ENCODE measurements at regions not wholly inside any gene's neighbourhood (a gene's known extent, or its start where the extent isn't known, plus 50 kb on each side); places are given as distances from the start of the nearest gene placed in this dataset.
A peak's percentile ranks its signal among the peaks of the same experiment; 100 is the strongest.

- Histone ChIP-seq H3K4me1 (ENCODE audit: control insufficient read depth, insufficient read depth, low read length) (peaks cover 4% of the 10 kb centered on the region), H3K4me3 (ENCODE audit: low read length in 2 of 2) (no peak overlapping the region), H3K36me3 (ENCODE audit: control insufficient read depth in 2 of 2, insufficient read depth in 2 of 2, low read length in 2 of 2) (no peaks in the 10 kb centered on the region), H3K9me3 (ENCODE audit: control insufficient read depth in 2 of 2, low read length in 2 of 2) (no peaks in the 10 kb centered on the region), H3K9ac (ENCODE audit: low read length in 2 of 2) (no peak overlapping the region), H3K27ac (ENCODE audit: low read length) (no peak overlapping the region), H3K27me3 (ENCODE audit: control insufficient read depth in 1 of 2, insufficient read depth in 2 of 2, low read length in 2 of 2) (no peaks in the 10 kb centered on the region)
Observed at GRCh38 chr7:116433246-116433645, 66.3 kb upstream of the CAV2 start.

- H3K36me3 ChIP-seq (ENCODE audit: control insufficient read depth in 2 of 2, insufficient read depth in 2 of 2, low read length in 2 of 2): no peaks in the 10 kb centered on the region
- no peak overlapping the region for H3K4me3 ChIP-seq (ENCODE audit: low read length in 2 of 2)
- H3K27ac ChIP-seq (ENCODE audit: low read length): no peak overlapping the region
- H3K9me3 ChIP-seq (ENCODE audit: control insufficient read depth in 2 of 2, low read length in 2 of 2): no peaks in the 10 kb centered on the region
- H3K4me1 ChIP-seq (ENCODE audit: control insufficient read depth, insufficient read depth, low read length): peaks cover 4% of the 10 kb centered on the region
- no peak overlapping the region for H3K9ac ChIP-seq (ENCODE audit: low read length in 2 of 2)
- H3K27me3 ChIP-seq (ENCODE audit: control insufficient read depth in 1 of 2, insufficient read depth in 2 of 2, low read length in 2 of 2): no peaks in the 10 kb centered on the region
Observed at GRCh38 chr7:116434820-116435341, 64.7 kb upstream of the CAV2 start.

GRCh38 chr7:116436305-116436826 lies 63.2 kb upstream of the CAV2 start:
- Histone ChIP-seq H3K4me3 (ENCODE audit: low read length in 2 of 2) (no peak overlapping the region), H3K36me3 (ENCODE audit: control insufficient read depth in 2 of 2, insufficient read depth in 2 of 2, low read length in 2 of 2) (no peaks in the 10 kb centered on the region), H3K4me1 (ENCODE audit: control insufficient read depth, insufficient read depth, low read length) (peaks cover 4% of the 10 kb centered on the region), H3K9ac (ENCODE audit: low read length in 2 of 2) (no peak overlapping the region), H3K9me3 (ENCODE audit: control insufficient read depth in 2 of 2, low read length in 2 of 2) (no peaks in the 10 kb centered on the region), H3K27me3 (ENCODE audit: control insufficient read depth in 1 of 2, insufficient read depth in 2 of 2, low read length in 2 of 2) (no peaks in the 10 kb centered on the region), H3K27ac (ENCODE audit: low read length) (no peak overlapping the region)

- H3K4me1 ChIP-seq (ENCODE audit: control insufficient read depth, insufficient read depth, low read length): no peaks in the 10 kb centered on the region
- no peak overlapping the region for H3K4me3 ChIP-seq (ENCODE audit: low read length in 2 of 2)
- no peak overlapping the region for H3K27ac ChIP-seq (ENCODE audit: low read length)
Observed at GRCh38 chr7:116438267-116438666, 61.3 kb upstream of the CAV2 start.

GRCh38 chr7:116439005-116439404 lies 60.5 kb upstream of the CAV2 start:
- no peaks in the 10 kb centered on the region for H3K9me3 ChIP-seq (ENCODE audit: control insufficient read depth in 2 of 2, low read length in 2 of 2)
- no peaks in the 10 kb centered on the region for H3K36me3 ChIP-seq (ENCODE audit: control insufficient read depth in 2 of 2, insufficient read depth in 2 of 2, low read length in 2 of 2)
- H3K27me3 ChIP-seq (ENCODE audit: control insufficient read depth in 1 of 2, insufficient read depth in 2 of 2, low read length in 2 of 2): no peaks in the 10 kb centered on the region
- no peaks in the 10 kb centered on the region for H3K4me1 ChIP-seq (ENCODE audit: control insufficient read depth, insufficient read depth, low read length)
- no peak overlapping the region for H3K9ac ChIP-seq (ENCODE audit: low read length in 2 of 2)
- no peak overlapping the region for H3K27ac ChIP-seq (ENCODE audit: low read length)
- no peak overlapping the region for H3K4me3 ChIP-seq (ENCODE audit: low read length in 2 of 2)

More at GRCh38 chr7:116438267-116438666, 61.3 kb upstream of the CAV2 start:
- Histone ChIP-seq H3K36me3 (ENCODE audit: control insufficient read depth in 2 of 2, insufficient read depth in 2 of 2, low read length in 2 of 2) (no peaks in the 10 kb centered on the region), H3K9ac (ENCODE audit: low read length in 2 of 2) (no peak overlapping the region), H3K27me3 (ENCODE audit: control insufficient read depth in 1 of 2, insufficient read depth in 2 of 2, low read length in 2 of 2) (no peaks in the 10 kb centered on the region), H3K9me3 (ENCODE audit: control insufficient read depth in 2 of 2, low read length in 2 of 2) (no peaks in the 10 kb centered on the region)

GRCh38 chr7:116439841-116440549 lies 59.5 kb upstream of the CAV2 start:
- Histone ChIP-seq H3K36me3 (ENCODE audit: control insufficient read depth in 2 of 2, insufficient read depth in 2 of 2, low read length in 2 of 2) (no peaks in the 10 kb centered on the region), H3K27me3 (ENCODE audit: control insufficient read depth in 1 of 2, insufficient read depth in 2 of 2, low read length in 2 of 2) (no peaks in the 10 kb centered on the region), H3K4me1 (ENCODE audit: control insufficient read depth, insufficient read depth, low read length) (no peaks in the 10 kb centered on the region), H3K9me3 (ENCODE audit: control insufficient read depth in 2 of 2, low read length in 2 of 2) (no peaks in the 10 kb centered on the region), H3K4me3 (ENCODE audit: low read length in 2 of 2) (no peak overlapping the region), H3K9ac (ENCODE audit: low read length in 2 of 2) (no peak overlapping the region), H3K27ac (ENCODE audit: low read length) (peak overlapping the region; percentile 20)

GRCh38 chr7:116441534-116441933 lies 58.0 kb upstream of the CAV2 start:
- Histone ChIP-seq H3K36me3 (ENCODE audit: control insufficient read depth in 2 of 2, insufficient read depth in 2 of 2, low read length in 2 of 2) (no peaks in the 10 kb centered on the region), H3K9me3 (ENCODE audit: control insufficient read depth in 2 of 2, low read length in 2 of 2) (no peaks in the 10 kb centered on the region), H3K9ac (ENCODE audit: low read length in 2 of 2) (no peak overlapping the region), H3K4me1 (ENCODE audit: control insufficient read depth, insufficient read depth, low read length) (no peaks in the 10 kb centered on the region), H3K27ac (ENCODE audit: low read length) (no peak overlapping the region), H3K4me3 (ENCODE audit: low read length in 2 of 2) (no peak overlapping the region), H3K27me3 (ENCODE audit: control insufficient read depth in 1 of 2, insufficient read depth in 2 of 2, low read length in 2 of 2) (no peaks in the 10 kb centered on the region)

GRCh38 chr7:116443101-116443523 lies 56.4 kb upstream of the CAV2 start:
- no peaks in the 10 kb centered on the region for H3K36me3 ChIP-seq (ENCODE audit: control insufficient read depth in 2 of 2, insufficient read depth in 2 of 2, low read length in 2 of 2)
- no peak overlapping the region for H3K27ac ChIP-seq (ENCODE audit: low read length)
- H3K4me3 ChIP-seq (ENCODE audit: low read length in 2 of 2): no peak overlapping the region
- no peaks in the 10 kb centered on the region for H3K27me3 ChIP-seq (ENCODE audit: control insufficient read depth in 1 of 2, insufficient read depth in 2 of 2, low read length in 2 of 2)
- H3K9ac ChIP-seq (ENCODE audit: low read length in 2 of 2): no peak overlapping the region
- peaks cover 3% of the 10 kb centered on the region for H3K4me1 ChIP-seq (ENCODE audit: control insufficient read depth, insufficient read depth, low read length)
- no peaks in the 10 kb centered on the region for H3K9me3 ChIP-seq (ENCODE audit: control insufficient read depth in 2 of 2, low read length in 2 of 2)

GRCh38 chr7:116443646-116444045 lies 55.9 kb upstream of the CAV2 start:
- Histone ChIP-seq H3K36me3 (ENCODE audit: control insufficient read depth in 2 of 2, insufficient read depth in 2 of 2, low read length in 2 of 2) (no peaks in the 10 kb centered on the region), H3K27me3 (ENCODE audit: control insufficient read depth in 1 of 2, insufficient read depth in 2 of 2, low read length in 2 of 2) (no peaks in the 10 kb centered on the region), H3K4me1 (ENCODE audit: control insufficient read depth, insufficient read depth, low read length) (peaks cover 3% of the 10 kb centered on the region), H3K4me3 (ENCODE audit: low read length in 2 of 2) (no peak overlapping the region), H3K27ac (ENCODE audit: low read length) (no peak overlapping the region), H3K9ac (ENCODE audit: low read length in 2 of 2) (no peak overlapping the region), H3K9me3 (ENCODE audit: control insufficient read depth in 2 of 2, low read length in 2 of 2) (no peaks in the 10 kb centered on the region)

- no peaks in the 10 kb centered on the region for H3K27me3 ChIP-seq (ENCODE audit: control insufficient read depth in 1 of 2, insufficient read depth in 2 of 2, low read length in 2 of 2)
- H3K4me1 ChIP-seq (ENCODE audit: control insufficient read depth, insufficient read depth, low read length): peaks cover 3% of the 10 kb centered on the region
- H3K27ac ChIP-seq (ENCODE audit: low read length): peak overlapping the region; percentile 12
- H3K9ac ChIP-seq (ENCODE audit: low read length in 2 of 2): no peak overlapping the region
- H3K4me3 ChIP-seq (ENCODE audit: low read length in 2 of 2): no peak overlapping the region
- no peaks in the 10 kb centered on the region for H3K9me3 ChIP-seq (ENCODE audit: control insufficient read depth in 2 of 2, low read length in 2 of 2)
- no peaks in the 10 kb centered on the region for H3K36me3 ChIP-seq (ENCODE audit: control insufficient read depth in 2 of 2, insufficient read depth in 2 of 2, low read length in 2 of 2)
Observed at GRCh38 chr7:116445447-116446211, 53.9 kb upstream of the CAV2 start.

Data from stomach smooth muscle (tissue), 2 donors.